ENCODE measurements at regions not wholly inside any gene's neighbourhood (a gene's known extent, or its start where the extent isn't known, plus 50 kb on each side); places are given as distances from the start of the nearest gene placed in this dataset.

GRCh38 chr7:115731796-115732471 is 298.6 kb downstream of the TFEC start:
- DNase-seq, result no peak
- no peak for TF ChIP-seq CTCF (IDR thresholded peaks at IDR 0.05)
- no peak for TF ChIP-seq EP300 (IDR thresholded peaks at IDR 0.05)
- TF ChIP-seq POLR2A (IDR thresholded peaks at IDR 0.05), result no peak
- WGBS, 3 donors, result 76 to 85% (median 81%) methylated on average over 4 of the region's 4 CpGs
- Histone ChIP-seq H3K27me3 (no peaks in the 10 kb centered on the region), H3K9me3 (no peaks in the 10 kb centered on the region), H3K4me3 (no peak overlapping the region), H3K36me3 (no peaks in the 10 kb centered on the region), H3K4me1 (ENCODE audit: insufficient read depth) (no peaks in the 10 kb centered on the region), H3K27ac (no peak overlapping the region)
- intact Hi-C loops (cut with DNase I), result no loop called here

- no peaks in the 10 kb centered on the region for H3K36me3 ChIP-seq
- H3K4me1 ChIP-seq (ENCODE audit: insufficient read depth), result no peaks in the 10 kb centered on the region
- H3K9me3 ChIP-seq, result no peaks in the 10 kb centered on the region
- DNase-seq, result no peak
- no peak for TF ChIP-seq EP300 (IDR thresholded peaks at IDR 0.05)
- no peak for TF ChIP-seq POLR2A (IDR thresholded peaks at IDR 0.05)
- H3K27me3 ChIP-seq, result no peaks in the 10 kb centered on the region
- H3K27ac ChIP-seq, result no peak overlapping the region
- 67 to 82% (median 80%) methylated on average over 2 of the region's 2 CpGs for WGBS, 3 donors
- intact Hi-C loops (cut with DNase I), result no loop called here
- no peak overlapping the region for H3K4me3 ChIP-seq
Observed at GRCh38 chr7:115728518-115728917, 302.0 kb downstream of the TFEC start.

- H3K27me3 ChIP-seq, result no peaks in the 10 kb centered on the region
- no peak for DNase-seq
- intact Hi-C loops (cut with DNase I), result no loop called here
- 76 to 80% (median 80%) methylated on average over 3 of the region's 3 CpGs for WGBS, 3 donors
- no peak overlapping the region for H3K27ac ChIP-seq
- H3K4me1 ChIP-seq (ENCODE audit: insufficient read depth), result no peaks in the 10 kb centered on the region
- TF ChIP-seq EP300 (IDR thresholded peaks at IDR 0.05) (no peak), POLR2A (IDR thresholded peaks at IDR 0.05) (no peak), CTCF (IDR thresholded peaks at IDR 0.05) (no peak)
- no peaks in the 10 kb centered on the region for H3K9me3 ChIP-seq
- H3K36me3 ChIP-seq, result no peaks in the 10 kb centered on the region
- no peak overlapping the region for H3K4me3 ChIP-seq
Observed at GRCh38 chr7:115724400-115725056, 306.0 kb downstream of the TFEC start.

GRCh38 chr7:115722302-115722977 is 308.1 kb downstream of the TFEC start:
- no peak for DNase-seq
- TF ChIP-seq CTCF (IDR thresholded peaks at IDR 0.05) (no peak), POLR2A (IDR thresholded peaks at IDR 0.05) (no peak), EP300 (IDR thresholded peaks at IDR 0.05) (no peak)
- Histone ChIP-seq H3K36me3 (no peaks in the 10 kb centered on the region), H3K27me3 (no peaks in the 10 kb centered on the region), H3K9me3 (no peaks in the 10 kb centered on the region), H3K4me3 (no peak overlapping the region), H3K27ac (no peak overlapping the region), H3K4me1 (ENCODE audit: insufficient read depth) (no peaks in the 10 kb centered on the region)
- intact Hi-C loops (cut with DNase I), result no loop called here
- 73 to 74% (median 74%) methylated on average over 4 of the region's 4 CpGs for WGBS, 3 donors

All from ovary (tissue), 7 donors.